WI38 (cell line): ENCODE measurements at regions not wholly inside any gene's neighbourhood (a gene's known extent, or its start where the extent isn't known, plus 50 kb on each side); places are given as distances from the start of the nearest gene placed in this dataset.

Experiments
- H3K4me3 ChIP-seq: 2 replicates; pipeline ENCODE4 v1.5.1; 2011; ENCODE audit warnings: low read depth, mild to moderate bottlenecking, control low read depth, low read length
- TF ChIP-seq, protein P1 (sequence below): IDR thresholded peaks from 2 replicates; pipeline ENCODE4 v1.5.1; 2012; ENCODE audit warnings: low read depth, mild to moderate bottlenecking, control low read depth, low read length

DNA sequence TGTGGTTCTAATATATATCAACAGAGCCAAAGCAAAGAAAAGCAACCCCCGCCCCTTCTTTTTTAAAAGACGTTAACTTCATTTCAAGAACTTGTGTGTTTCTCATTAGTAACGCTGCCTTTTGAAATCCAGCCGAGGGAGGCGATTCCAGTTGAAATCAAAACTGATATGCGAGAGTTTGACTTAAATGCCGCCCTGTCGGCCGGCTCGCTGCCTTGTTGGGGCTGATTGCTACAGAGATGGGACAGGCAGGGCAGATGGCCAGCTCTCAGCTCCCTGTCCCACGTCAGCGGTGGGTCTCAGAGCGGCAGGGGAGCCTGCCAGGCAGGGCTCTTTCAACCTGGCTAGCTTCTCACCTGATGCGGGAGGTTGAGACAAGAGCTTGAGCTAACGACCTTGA, 51.9 kb upstream of the ALX4 start:
- TF ChIP-seq, protein P1, sequence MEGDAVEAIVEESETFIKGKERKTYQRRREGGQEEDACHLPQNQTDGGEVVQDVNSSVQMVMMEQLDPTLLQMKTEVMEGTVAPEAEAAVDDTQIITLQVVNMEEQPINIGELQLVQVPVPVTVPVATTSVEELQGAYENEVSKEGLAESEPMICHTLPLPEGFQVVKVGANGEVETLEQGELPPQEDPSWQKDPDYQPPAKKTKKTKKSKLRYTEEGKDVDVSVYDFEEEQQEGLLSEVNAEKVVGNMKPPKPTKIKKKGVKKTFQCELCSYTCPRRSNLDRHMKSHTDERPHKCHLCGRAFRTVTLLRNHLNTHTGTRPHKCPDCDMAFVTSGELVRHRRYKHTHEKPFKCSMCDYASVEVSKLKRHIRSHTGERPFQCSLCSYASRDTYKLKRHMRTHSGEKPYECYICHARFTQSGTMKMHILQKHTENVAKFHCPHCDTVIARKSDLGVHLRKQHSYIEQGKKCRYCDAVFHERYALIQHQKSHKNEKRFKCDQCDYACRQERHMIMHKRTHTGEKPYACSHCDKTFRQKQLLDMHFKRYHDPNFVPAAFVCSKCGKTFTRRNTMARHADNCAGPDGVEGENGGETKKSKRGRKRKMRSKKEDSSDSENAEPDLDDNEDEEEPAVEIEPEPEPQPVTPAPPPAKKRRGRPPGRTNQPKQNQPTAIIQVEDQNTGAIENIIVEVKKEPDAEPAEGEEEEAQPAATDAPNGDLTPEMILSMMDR: no peak

DNA sequence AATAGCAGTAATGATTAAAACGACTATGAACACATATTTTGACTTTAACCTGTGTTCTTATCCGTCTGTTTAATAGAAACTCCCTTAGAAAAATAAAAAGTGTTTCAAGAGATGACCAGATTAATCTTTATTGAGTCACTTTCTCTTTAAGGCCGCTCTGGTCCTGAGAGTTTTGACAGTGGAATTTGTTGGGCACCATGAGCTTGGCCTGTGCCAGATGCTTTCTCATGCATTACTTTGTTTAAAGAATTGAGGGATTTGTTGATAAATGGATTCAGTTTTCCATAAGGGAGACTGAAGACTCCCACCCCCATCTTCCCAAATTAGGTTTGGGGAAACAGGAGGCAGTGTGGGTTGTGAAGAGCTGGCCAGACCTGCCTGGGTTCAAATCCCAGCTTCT, 53.2 kb upstream of the ALX4 start:
- TF ChIP-seq, protein P1: no peak
- no peak overlapping the region for H3K4me3 ChIP-seq

More for the DNA sequence above, 51.9 kb upstream of the ALX4 start:
- no peak overlapping the region for H3K4me3 ChIP-seq

DNA sequence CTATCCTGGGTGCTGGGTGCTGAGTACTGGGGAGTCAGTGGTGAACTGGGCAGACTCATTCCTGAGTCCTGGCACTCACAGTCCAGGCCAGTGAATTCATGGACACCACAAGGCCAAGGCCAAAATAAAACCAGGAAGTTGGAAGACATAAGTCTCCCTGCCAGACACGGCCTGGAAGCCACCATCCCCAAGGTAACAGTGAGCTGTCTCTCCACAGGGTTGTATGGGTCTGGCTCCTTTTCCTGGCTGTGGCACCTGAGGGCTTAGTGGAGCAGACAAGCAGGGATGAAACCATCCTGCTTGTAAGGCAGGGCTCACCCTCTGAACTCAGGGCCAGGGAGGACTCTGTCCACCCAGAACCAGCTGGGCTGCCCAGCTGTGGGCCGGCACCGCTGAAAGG, 54.7 kb upstream of the ALX4 start:
- no peak overlapping the region for H3K4me3 ChIP-seq
- TF ChIP-seq, protein P1: no peak

DNA sequence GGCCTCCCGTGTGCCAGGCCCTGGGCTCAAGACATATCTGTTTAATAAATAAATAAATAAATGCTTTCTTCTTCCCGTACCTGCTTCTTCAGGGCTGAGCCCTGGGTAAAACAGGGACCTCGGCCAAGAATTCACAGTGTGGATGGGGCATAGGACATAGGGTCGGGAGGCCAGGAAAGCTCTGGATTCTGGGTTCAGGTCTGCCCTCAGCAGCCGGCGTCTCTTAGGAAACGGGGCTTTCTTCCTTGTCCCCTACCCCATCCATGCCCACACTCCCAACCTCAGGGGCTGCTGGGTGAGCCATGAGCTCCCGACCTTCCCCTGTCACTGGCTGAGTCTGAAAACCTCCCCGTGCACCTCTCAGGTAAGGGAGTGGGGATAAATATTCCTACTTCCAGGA, 55.7 kb upstream of the ALX4 start:
- TF ChIP-seq, protein P1: no peak
- no peak overlapping the region for H3K4me3 ChIP-seq

DNA sequence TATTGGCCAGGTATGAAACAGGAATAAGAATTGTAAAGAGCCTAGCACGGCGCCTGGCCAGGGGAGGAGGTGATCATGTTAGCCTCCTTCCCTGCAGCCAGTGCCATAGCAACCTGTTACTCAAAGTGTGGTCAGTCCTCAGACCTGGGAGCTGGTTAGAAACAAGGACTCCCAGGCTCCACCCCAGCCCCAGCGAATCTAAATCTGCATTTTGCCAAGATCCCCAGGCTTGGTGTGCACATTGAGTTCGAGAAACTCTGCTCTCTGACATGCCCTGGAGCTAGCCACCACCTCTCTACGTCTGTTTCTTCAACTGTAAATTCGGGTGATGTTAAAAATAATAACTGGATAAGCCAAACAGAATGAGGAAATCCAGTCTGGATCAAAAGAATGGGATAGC, 56.1 kb upstream of the ALX4 start:
- H3K4me3 ChIP-seq: no peak overlapping the region
- TF ChIP-seq, protein P1: no peak

DNA sequence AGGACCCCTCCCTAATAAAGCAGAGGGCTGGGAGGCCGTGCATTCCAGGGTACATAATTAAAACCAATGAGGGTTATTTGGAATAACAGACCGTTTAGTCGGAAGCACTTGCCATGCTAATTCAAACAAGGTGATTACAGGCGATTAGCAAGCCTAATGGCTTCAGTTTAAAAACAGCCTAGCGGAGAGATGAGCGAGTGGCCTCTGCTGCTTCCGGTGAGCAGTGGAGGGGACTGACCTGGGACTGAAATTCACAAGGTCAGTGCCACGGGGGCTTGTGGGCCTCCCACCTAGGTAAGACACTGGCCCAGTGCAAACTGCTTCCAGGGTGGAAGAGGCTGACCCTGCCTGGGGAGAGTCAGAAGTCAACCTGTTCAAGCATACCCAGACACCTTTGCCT, 56.8 kb upstream of the ALX4 start:
- TF ChIP-seq, protein P1: no peak
- no peak overlapping the region for H3K4me3 ChIP-seq

DNA sequence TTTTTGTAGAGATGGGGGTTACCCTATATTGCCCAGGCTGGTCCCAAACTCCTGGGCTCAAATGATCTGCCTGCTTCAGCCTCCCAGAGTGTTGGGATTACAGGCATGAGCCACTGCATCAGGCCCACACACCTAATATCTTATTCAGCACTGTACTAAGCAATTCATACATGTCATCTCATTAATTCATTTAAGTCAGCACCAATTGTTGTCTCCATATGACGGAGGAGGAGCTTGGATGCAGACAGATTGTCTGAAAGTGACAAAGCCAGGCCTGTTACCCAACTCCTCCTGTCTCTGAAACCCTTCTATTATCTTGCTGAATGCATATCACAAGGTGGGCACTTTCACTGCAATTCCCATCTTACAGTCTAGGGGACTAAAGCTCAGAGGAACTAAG, 57.5 kb upstream of the ALX4 start:
- TF ChIP-seq, protein P1: no peak

More for the DNA sequence above, 57.5 kb upstream of the ALX4 start:
- no peak overlapping the region for H3K4me3 ChIP-seq
